GM21447 (cell line): ENCODE measurements at regions not wholly inside any gene's neighbourhood (a gene's known extent, or its start where the extent isn't known, plus 50 kb on each side); places are given as distances from the start of the nearest gene placed in this dataset.

Experiments used
- ATAC-seq: cut with Tn5 transposase; IDR thresholded peaks from one replicate; pipeline ENCODE4 v1.9.1; 2021; ENCODE audit not compliant: unreplicated experiment

GRCh38 chr13:47134939-47135489, 238.2 kb upstream of the HTR2A start:
- ATAC-seq = no peak

GRCh38 chr13:47133011-47133445, 236.2 kb upstream of the HTR2A start:
- ATAC-seq = no peak

GRCh38 chr13:47129461-47129860, 232.6 kb upstream of the HTR2A start:
- ATAC-seq = no peak

GRCh38 chr13:47126432-47126831, 229.6 kb upstream of the HTR2A start:
- ATAC-seq = no peak

- no peak for ATAC-seq
These were observed 224.4 kb upstream of the HTR2A start for GRCh38 chr13:47121092-47121763.

GRCh38 chr13:47120282-47120681, 223.4 kb upstream of the HTR2A start:
- ATAC-seq = no peak

GRCh38 chr13:47119575-47120235, 222.9 kb upstream of the HTR2A start:
- ATAC-seq = no peak

GRCh38 chr13:47117268-47117667, 220.4 kb upstream of the HTR2A start:
- no peak for ATAC-seq

- no peak for ATAC-seq
These were observed 217.2 kb upstream of the HTR2A start for GRCh38 chr13:47114030-47114429.

- no peak for ATAC-seq
These were observed 216.0 kb upstream of the HTR2A start for GRCh38 chr13:47112903-47113299.

- no peak for ATAC-seq
These were observed 215.5 kb upstream of the HTR2A start for GRCh38 chr13:47112205-47112902.

- ATAC-seq = no peak
These were observed 214.6 kb upstream of the HTR2A start for GRCh38 chr13:47111499-47111898.

GRCh38 chr13:47110833-47111240, 214.0 kb upstream of the HTR2A start:
- ATAC-seq = no peak

GRCh38 chr13:47110141-47110540, 213.3 kb upstream of the HTR2A start:
- no peak for ATAC-seq

GRCh38 chr13:47109028-47109427, 212.2 kb upstream of the HTR2A start:
- ATAC-seq = peak; percentile 91

GRCh38 chr13:47100214-47100853, 203.5 kb upstream of the HTR2A start:
- ATAC-seq = peak; percentile 79

GRCh38 chr13:47094734-47095434, 198.0 kb upstream of the HTR2A start:
- peak; percentile 94 for ATAC-seq

- no peak for ATAC-seq
These were observed 195.3 kb upstream of the HTR2A start for GRCh38 chr13:47092202-47092601.

GRCh38 chr13:47087841-47088240, 191.0 kb upstream of the HTR2A start:
- ATAC-seq = no peak

GRCh38 chr13:47087241-47087640, 190.4 kb upstream of the HTR2A start:
- ATAC-seq = no peak

GRCh38 chr13:47085346-47085745, 188.5 kb upstream of the HTR2A start:
- no peak for ATAC-seq
